HL-60 (cell line): ENCODE measurements at regions not wholly inside any gene's neighbourhood (a gene's known extent, or its start where the extent isn't known, plus 50 kb on each side); places are given as distances from the start of the nearest gene placed in this dataset.
"Not testable (repeated sequence)": the region's sequence is repeated elsewhere in the genome, so short reads cannot be mapped to it uniquely, and the experiment has no call there.

Source experiments
- DNase-seq, 2 experiments: peaks; one replicate each; pipeline ENCODE4 v3.0.0-alpha.2; 2010 to 2020; ENCODE audit warnings: low read depth in 1 of 2, low spot score in 1 of 2
- H3K27ac ChIP-seq: fragments of 250-450 bp; sonication (Bioruptor Pico); replicated peaks from 2 replicates; pipeline ENCODE4 v1.5.1; 2020; ENCODE audit warnings: mild to moderate bottlenecking, moderate library complexity
- H3K27me3 ChIP-seq: fragments of 250-450 bp; sonication (Bioruptor Pico); 2 replicates; pipeline ENCODE4 v1.5.1; 2021; ENCODE audit warnings: mild to moderate bottlenecking, moderate library complexity; ENCODE audit not compliant: insufficient read depth, poor library complexity, severe bottlenecking
- H3K4me3 ChIP-seq: replicated peaks from 2 replicates; pipeline ENCODE4 v1.5.1; 2011; ENCODE audit warnings: mild to moderate bottlenecking, control low read depth, low read length; ENCODE audit not compliant: insufficient read depth
- CTCF ChIP-seq: IDR thresholded peaks from one replicate; pipeline ENCODE4 v1.5.1; 2011; ENCODE audit warnings: low read length, control low read depth, inconsistent platforms; ENCODE audit not compliant: insufficient read depth
- GABPA ChIP-seq: IDR thresholded peaks from 2 replicates; pipeline ENCODE4 v1.6.1; 2012; ENCODE audit warnings: low read depth
- POLR2AphosphoS5 ChIP-seq: IDR thresholded peaks from 2 replicates; pipeline ENCODE4 v1.6.1; 2012; ENCODE audit warnings: low read depth
- REST ChIP-seq: IDR thresholded peaks from 2 replicates; pipeline ENCODE4 v1.6.1; 2012; ENCODE audit warnings: low read depth; ENCODE audit not compliant: insufficient replicate concordance
- SPI1 ChIP-seq: IDR thresholded peaks from 2 replicates; pipeline ENCODE4 v1.6.1; 2012; ENCODE audit warnings: low read depth, mild to moderate bottlenecking, borderline replicate concordance

GRCh38 chr2:133647386-133647785, 79.1 kb upstream of the NCKAP5 start:
- not testable (repeated sequence) for H3K27ac ChIP-seq, H3K27me3 ChIP-seq, DNase-seq, H3K4me3 ChIP-seq

GRCh38 chr2:133651861-133652260, 83.6 kb upstream of the NCKAP5 start:
- Histone ChIP-seq H3K4me3 (no peak overlapping the region), H3K27me3 (no peaks in the 10 kb centered on the region), H3K27ac (no peak overlapping the region)
- no peak for DNase-seq
- no peak for TF ChIP-seq GABPA
- TF ChIP-seq SPI1: no peak
- TF ChIP-seq CTCF: no peak
- TF ChIP-seq REST: no peak
- no peak for TF ChIP-seq POLR2AphosphoS5

- TF ChIP-seq CTCF (no peak), SPI1 (no peak), REST (no peak), GABPA (no peak), POLR2AphosphoS5 (no peak)
- Histone ChIP-seq H3K27ac (no peak overlapping the region), H3K27me3 (no peaks in the 10 kb centered on the region), H3K4me3 (no peak overlapping the region)
- DNase-seq: no peak
These were observed 84.1 kb upstream of the NCKAP5 start for GRCh38 chr2:133652398-133652797.

GRCh38 chr2:133653056-133653455, 84.8 kb upstream of the NCKAP5 start:
- TF ChIP-seq CTCF (no peak), SPI1 (no peak), GABPA (no peak), POLR2AphosphoS5 (no peak), REST (no peak)
- Histone ChIP-seq H3K27ac (no peak overlapping the region), H3K27me3 (no peaks in the 10 kb centered on the region), H3K4me3 (no peak overlapping the region)
- no peak for DNase-seq
